ENCODE measurements at regions not wholly inside any gene's neighbourhood (a gene's known extent, or its start where the extent isn't known, plus 50 kb on each side); places are given as distances from the start of the nearest gene placed in this dataset.

GRCh38 chr6:119821380-119821779 lies 471.8 kb upstream of the MAN1A1 start:
- ChIA-PET POLR2A (ENCODE audit: partially characterized antibody) (no interaction called here), CTCF (ENCODE audit: partially characterized antibody) (no interaction called here)
- H3K4me1 ChIP-seq (replicated peaks in 1 of 4; ENCODE audit: control insufficient read depth in 3 of 4, insufficient read depth in 4 of 4, low read length in 3 of 4) = no peaks in the 10 kb centered on the region

More at GRCh38 chr6:119821380-119821779, 471.8 kb upstream of the MAN1A1 start:
- H2BK20ac ChIP-seq (ENCODE audit: low read length) = no peak overlapping the region
- no peak overlapping the region for H3K4ac ChIP-seq (replicated peaks; ENCODE audit: insufficient read length, low read depth, low read length)
- no peak overlapping the region for H3K27ac ChIP-seq (ENCODE audit: low read depth, low read length)
- H3K23me2 ChIP-seq (ENCODE audit: low read depth, low read length) = no peaks in the 10 kb centered on the region; the same call in 1 of the 2 replicates
- no peak overlapping the region for H3K56ac ChIP-seq (replicated peaks; ENCODE audit: insufficient read length, low read depth, low read length)
- H3K14ac ChIP-seq (ENCODE audit: insufficient read length) = no peak overlapping the region
- H3K9me3 ChIP-seq (ENCODE audit: insufficient read depth in 2 of 2, low read depth in 1 of 2, low read length in 1 of 2) = no peaks in the 10 kb centered on the region
- FAIRE-seq (no peak), DNase-seq (ENCODE audit: low read depth in 1 of 2, low spot score in 2 of 2) (no peak)
- no peak overlapping the region for H2BK120ac ChIP-seq (replicated peaks; ENCODE audit: low read depth, low read length)
- H3K79me1 ChIP-seq (ENCODE audit: low read depth, low read length) = no peaks in the 10 kb centered on the region
- H3K4me3 ChIP-seq (ENCODE audit: extremely low read depth in 1 of 4, insufficient read depth in 2 of 4, low read depth in 3 of 4, low read length in 4 of 4) = no peak overlapping the region
- no peak overlapping the region for H4K8ac ChIP-seq (ENCODE audit: extremely low read depth, insufficient read depth, low read length)
- WGBS, 2 experiments (ENCODE audit: extremely low coverage in 1 of 2, insufficient coverage in 1 of 2, insufficient read length in 1 of 2, insufficient replicate concordance in 2 of 2, low coverage in 1 of 2, low lambda C conversion rate in 2 of 2, missing lambda C conversion rate in 1 of 2) = 96% methylated on average over 3 of the region's 3 CpGs; no CpG with 5 or more reads in 1 of the 2 experiments
- no peak overlapping the region for H3K9ac ChIP-seq (replicated peaks in 1 of 4; ENCODE audit: extremely low read depth in 1 of 4, low read depth in 3 of 4, low read length in 3 of 4)
- H3K23ac ChIP-seq (ENCODE audit: insufficient read length) = no peak overlapping the region
- H3K79me2 ChIP-seq (ENCODE audit: control insufficient read depth in 1 of 2, insufficient read depth in 2 of 2, low read length in 2 of 2) = no peaks in the 10 kb centered on the region
- H4K20me1 ChIP-seq (replicated peaks in 1 of 2; ENCODE audit: control insufficient read depth in 1 of 2, insufficient read depth in 2 of 2, low read length in 2 of 2) = no peaks in the 10 kb centered on the region
- no peak overlapping the region for H2BK5ac ChIP-seq (ENCODE audit: low read depth, low read length)
- H2BK12ac ChIP-seq (ENCODE audit: low read depth, low read length) = no peak overlapping the region
- no peak for TF ChIP-seq NANOG (IDR thresholded peaks at IDR 0.05; ENCODE audit: insufficient read depth, low read depth, low read length, poor library complexity, severe bottlenecking)
- no peak overlapping the region for H2AK5ac ChIP-seq (ENCODE audit: low read depth, low read length)
- H2BK15ac ChIP-seq (ENCODE audit: low read length) = no peak overlapping the region
- H3K4me2 ChIP-seq (ENCODE audit: insufficient read depth in 1 of 2, low read depth in 2 of 2, low read length in 2 of 2) = no peak overlapping the region
- H3K27me3 ChIP-seq (replicated peaks in 1 of 4; ENCODE audit: control insufficient read depth in 3 of 4, extremely low read depth in 1 of 4, insufficient read depth in 3 of 4, low read length in 3 of 4) = no peaks in the 10 kb centered on the region
- no peak overlapping the region for H3K18ac ChIP-seq (ENCODE audit: extremely low read depth, low read length)
- H3K36me3 ChIP-seq (ENCODE audit: control insufficient read depth in 2 of 4, insufficient read depth in 4 of 4, low read length in 3 of 4) = no peaks in the 10 kb centered on the region
- no peak overlapping the region for H2AFZ ChIP-seq (ENCODE audit: low read length)
- H4K91ac ChIP-seq (replicated peaks; ENCODE audit: insufficient read length, low read length) = no peak overlapping the region
- H4K5ac ChIP-seq (ENCODE audit: insufficient read length, low read depth, low read length) = no peak overlapping the region
